HG03575 (cell line): ENCODE measurements at regions not wholly inside any gene's neighbourhood (a gene's known extent, or its start where the extent isn't known, plus 50 kb on each side); places are given as distances from the start of the nearest gene placed in this dataset.
"Not testable (repeated sequence)": the region's sequence is repeated elsewhere in the genome, so short reads cannot be mapped to it uniquely, and the experiment has no call there.

Experiments used
- ATAC-seq: cut with Tn5 transposase; IDR thresholded peaks from one replicate; pipeline ENCODE4 v1.9.1; 2021; ENCODE audit not compliant: unreplicated experiment, insufficient number of reproducible peaks, low FRiP score; ENCODE audit errors: extremely low read depth

DNA sequence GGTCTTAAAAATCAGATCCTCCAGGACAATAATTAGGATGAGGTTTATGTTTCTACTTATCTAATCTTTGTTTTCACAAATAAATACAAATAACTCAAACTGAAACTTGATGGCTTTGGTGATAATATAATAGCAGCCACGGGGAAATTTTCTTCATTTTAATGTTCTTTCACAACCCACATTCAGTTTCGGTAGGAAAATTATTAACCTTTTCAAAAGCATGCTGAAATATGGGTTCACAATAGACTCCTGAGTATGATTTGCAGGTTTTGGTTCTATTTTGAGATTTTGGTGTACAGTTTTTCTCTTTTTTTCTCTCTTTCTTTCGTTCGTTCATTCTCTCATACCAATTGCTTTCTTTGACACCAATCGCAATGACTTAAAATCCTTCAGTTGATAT is 233.9 kb upstream of the PLGLB2 start:
- ATAC-seq: not testable (repeated sequence)

GRCh38 chr2:87514515-87514914 is 233.4 kb upstream of the PLGLB2 start:
- not testable (repeated sequence) for ATAC-seq

- not testable (repeated sequence) for ATAC-seq
Measured at GRCh38 chr2:87515226-87515625, 232.7 kb upstream of the PLGLB2 start.

- ATAC-seq: not testable (repeated sequence)
Measured at GRCh38 chr2:87515875-87516274, 232.0 kb upstream of the PLGLB2 start.

- ATAC-seq: not testable (repeated sequence)
Measured at GRCh38 chr2:87516369-87516967, 231.4 kb upstream of the PLGLB2 start.

- ATAC-seq: not testable (repeated sequence)
Measured at GRCh38 chr2:87517438-87517837, 230.4 kb upstream of the PLGLB2 start.

DNA sequence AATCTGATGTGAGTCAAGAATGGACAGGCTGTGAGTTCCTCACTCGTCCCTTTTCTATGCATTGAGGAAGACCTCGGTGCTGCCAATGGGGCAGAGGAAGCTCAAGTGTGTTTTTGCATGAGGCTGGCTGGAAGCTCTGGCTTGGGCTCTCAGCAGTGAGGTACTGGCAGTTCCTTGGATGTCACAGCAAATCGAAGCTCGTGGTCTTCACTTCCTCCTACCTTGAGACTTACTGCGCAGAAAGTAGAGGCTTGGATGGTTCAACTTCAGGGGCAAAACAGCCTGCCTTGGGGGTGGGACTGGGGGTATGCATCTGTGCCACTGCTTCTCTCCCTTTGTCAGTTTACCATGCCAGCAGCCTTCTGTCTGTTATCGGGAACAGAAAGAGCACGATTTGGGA is 229.8 kb upstream of the PLGLB2 start:
- ATAC-seq: not testable (repeated sequence)

DNA sequence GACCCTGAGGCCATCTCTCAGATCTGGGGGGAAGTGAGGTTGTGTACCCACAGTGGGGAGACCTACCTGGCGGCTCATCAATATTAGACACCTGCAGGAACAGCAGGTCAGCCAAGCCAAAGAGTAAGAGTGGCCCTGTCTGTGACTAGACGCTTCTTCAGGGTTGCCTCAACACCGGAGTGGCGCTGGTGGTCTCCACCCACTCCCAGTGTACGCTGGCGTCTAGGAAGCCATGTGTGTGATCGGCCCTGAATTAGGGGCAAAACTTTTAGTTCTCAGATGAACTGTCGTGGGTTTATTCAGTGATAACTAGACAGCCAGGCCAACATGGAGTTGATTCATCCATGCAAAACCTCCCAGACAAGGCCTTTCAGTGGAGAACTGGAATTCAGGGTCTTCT is 229.3 kb upstream of the PLGLB2 start:
- ATAC-seq: not testable (repeated sequence)

DNA sequence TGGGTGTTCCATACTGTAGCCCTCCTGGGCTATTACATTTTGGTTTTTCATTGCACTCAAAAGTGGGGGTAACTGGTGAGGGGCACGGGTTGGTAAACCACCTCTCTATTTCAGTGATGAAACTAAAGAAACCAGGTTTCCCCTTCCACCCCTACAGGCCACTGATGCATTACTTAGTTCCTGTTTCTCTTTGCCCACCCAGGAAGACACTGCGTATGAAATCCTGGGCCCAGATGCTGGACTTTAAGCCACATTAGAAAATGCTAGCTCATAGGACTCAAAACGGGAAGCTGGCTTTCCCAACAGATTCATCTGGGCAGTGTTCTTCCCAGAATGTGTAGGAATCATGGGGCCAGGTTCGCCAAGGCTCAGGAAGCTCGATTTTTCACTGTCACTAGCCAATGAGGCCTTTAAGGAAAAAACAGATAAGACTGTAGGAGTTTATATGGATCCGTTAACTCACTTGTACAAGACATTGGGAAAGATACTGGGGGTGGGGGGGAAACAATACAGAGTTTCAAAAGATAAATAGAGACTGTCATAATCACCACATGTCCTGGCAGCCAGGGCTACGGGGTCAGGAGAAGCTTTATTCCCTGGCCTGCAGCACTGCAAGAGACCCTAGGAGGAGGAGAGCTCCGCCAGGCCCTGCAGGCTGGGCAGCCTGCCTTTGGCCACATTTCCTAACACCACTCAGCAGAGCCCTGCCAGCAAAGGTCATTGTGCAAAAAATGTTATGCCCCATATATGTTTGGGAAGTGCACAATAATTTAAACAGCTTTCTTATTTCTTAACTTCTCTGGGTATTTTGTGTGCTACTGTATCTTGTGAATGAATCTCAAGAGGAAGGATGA is 228.5 kb upstream of the PLGLB2 start:
- ATAC-seq: not testable (repeated sequence)

DNA sequence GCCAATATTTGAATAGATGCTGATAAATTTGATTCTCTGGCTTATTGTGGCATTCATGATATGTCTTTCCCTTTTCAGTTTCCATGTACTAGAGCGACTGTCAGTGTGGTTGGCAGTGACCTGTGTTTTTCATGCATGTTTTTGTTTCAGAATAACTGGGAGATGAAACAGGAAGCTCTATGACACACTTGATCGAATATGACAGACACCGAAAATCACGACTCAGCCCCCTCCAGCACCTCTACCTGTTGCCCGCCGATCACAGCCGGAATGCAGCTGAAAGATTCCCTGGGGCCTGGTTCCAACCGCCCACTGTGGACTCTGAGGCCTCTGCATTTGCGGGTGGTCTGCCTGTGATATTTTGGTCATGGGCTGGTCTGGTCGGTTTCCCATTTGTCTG is 226.8 kb upstream of the PLGLB2 start:
- ATAC-seq: not testable (repeated sequence)

DNA sequence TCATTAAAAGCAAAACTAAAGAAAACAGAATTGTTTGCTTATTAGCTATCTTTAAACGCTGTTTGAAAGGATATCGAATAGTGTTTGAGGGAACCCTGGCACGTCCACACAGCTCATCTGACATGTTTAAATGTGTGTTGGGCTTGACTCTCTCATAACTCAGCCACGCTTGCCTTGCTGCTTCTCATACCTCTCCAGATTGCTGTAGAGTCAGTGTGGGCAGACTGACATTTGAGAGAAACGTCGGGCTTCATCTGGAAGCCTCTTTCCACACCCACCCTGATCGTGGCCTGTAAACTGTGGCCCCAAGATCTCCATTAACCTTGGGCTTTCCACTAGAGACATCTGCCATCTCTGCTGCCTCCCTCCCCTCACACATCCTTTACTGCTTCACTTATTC is 226.4 kb upstream of the PLGLB2 start:
- ATAC-seq: not testable (repeated sequence)

- ATAC-seq: not testable (repeated sequence)
Measured at GRCh38 chr2:87524619-87525188, 223.2 kb upstream of the PLGLB2 start.

GRCh38 chr2:87525497-87525991 is 222.3 kb upstream of the PLGLB2 start:
- not testable (repeated sequence) for ATAC-seq

- ATAC-seq: not testable (repeated sequence)
Measured at GRCh38 chr2:87526258-87526657, 221.6 kb upstream of the PLGLB2 start.

DNA sequence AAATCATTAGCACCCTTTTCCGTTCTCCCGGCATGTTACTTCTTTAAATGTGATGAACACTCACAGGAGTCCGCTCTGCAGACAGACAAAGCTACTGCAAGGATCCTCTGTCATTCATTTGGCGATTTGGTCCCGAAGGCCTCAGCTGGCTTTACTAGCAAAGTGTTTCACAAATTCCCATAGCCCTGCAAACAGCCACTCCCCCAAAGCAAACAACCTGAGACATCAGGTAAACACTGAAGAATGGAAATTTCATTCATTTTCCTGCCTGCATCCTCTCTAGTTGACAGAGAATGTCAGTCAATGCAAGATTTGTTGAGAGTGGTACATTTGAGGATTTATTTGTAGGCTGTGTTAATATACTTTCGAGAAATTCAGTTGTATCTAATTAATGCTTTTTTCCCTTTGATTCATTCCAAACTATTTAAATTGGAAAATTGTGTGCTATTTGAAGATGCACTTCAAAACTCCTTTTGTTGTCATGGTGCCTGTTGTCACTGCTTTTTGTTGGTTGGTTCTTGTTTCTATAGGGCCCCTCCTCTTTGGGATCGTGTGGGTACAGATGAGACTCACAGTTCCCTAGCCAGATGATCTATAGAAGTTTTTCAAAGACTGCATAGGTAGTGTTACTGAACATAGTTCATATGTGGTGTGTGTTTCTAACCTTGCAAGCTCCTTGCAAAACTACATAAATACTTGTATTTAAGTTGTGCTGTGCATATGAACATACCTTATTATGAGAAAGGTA is 215.7 kb upstream of the PLGLB2 start:
- ATAC-seq: not testable (repeated sequence)

- ATAC-seq: not testable (repeated sequence)
Measured at GRCh38 chr2:87533390-87534272, 214.3 kb upstream of the PLGLB2 start.

DNA sequence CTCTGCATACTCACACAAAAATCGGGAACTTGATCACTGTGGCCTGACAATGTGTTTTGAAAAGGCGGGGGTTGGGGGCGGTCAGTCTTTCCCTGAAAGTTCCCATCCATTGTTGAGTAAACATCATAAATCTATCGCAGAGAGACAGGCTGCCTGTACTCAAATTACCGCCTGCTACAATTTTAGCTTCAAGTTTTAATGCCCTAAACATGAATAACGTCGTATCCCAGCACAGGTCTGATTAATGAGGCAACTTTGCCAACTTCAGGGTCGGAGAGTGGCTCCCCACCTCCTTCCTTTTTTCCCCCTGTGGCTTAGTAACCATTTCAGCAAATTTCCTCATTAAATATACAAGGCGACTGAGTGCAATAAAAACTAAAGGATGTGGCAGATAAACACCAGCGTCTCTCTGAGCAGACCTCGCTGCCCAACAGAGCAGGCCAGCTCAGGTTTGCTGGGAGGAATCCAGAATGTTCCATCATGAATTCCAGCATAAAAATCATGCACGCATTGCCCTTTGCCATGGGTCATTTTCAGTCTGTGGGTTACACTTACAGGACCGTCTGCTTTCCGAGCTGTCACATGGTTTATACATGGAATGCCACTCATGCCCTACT is 213.5 kb upstream of the PLGLB2 start:
- not testable (repeated sequence) for ATAC-seq

- ATAC-seq: not testable (repeated sequence)
Measured at GRCh38 chr2:87536427-87536826, 211.5 kb upstream of the PLGLB2 start.
